ENCODE measurements at regions not wholly inside any gene's neighbourhood (a gene's known extent, or its start where the extent isn't known, plus 50 kb on each side); places are given as distances from the start of the nearest gene placed in this dataset.

- DNase-seq, result no peak
- no peak for ATAC-seq
- Histone ChIP-seq H3K4me3 (no peak overlapping the region), H3K4me1 (ENCODE audit: low read depth) (no peaks in the 10 kb centered on the region), H3K9me3 (peaks cover 3% of the 10 kb centered on the region), H3K36me3 (ENCODE audit: low read depth) (no peaks in the 10 kb centered on the region)
- TF ChIP-seq CTCF (IDR thresholded peaks at IDR 0.05), result no peak
- intact Hi-C loops (cut with DNase I, micrococcal nuclease), result no loop called here
These were observed 202.7 kb downstream of the SPATA31D1 start for GRCh38 chr9:82191082-82191770.

DNA sequence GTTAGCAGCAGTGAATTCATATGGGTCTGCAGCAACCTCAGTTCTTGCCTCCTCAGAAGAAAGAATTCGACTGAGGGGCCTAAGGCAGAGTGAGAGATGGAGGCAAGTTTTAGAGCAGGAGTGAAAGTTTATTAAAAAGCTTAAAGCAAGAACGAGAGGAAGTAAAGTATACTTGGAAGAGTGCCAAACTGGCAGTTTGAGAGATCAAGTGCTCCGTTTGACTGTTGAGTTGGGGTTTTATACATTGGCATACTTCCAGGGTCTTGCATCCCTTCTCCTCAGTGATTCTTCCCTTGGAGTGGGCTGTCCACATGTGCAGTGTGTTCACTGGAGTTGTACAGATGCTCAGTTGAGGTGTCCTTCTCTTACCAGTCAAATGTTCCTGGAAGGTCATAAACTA is 203.6 kb downstream of the SPATA31D1 start:
- ATAC-seq, result no peak
- H3K4me3 ChIP-seq, result no peak overlapping the region
- intact Hi-C loops (cut with DNase I, micrococcal nuclease), result no loop called here
- no peaks in the 10 kb centered on the region for H3K4me1 ChIP-seq (ENCODE audit: low read depth)
- no peak for TF ChIP-seq CTCF (IDR thresholded peaks at IDR 0.05)
- DNase-seq, result no peak
- no peaks in the 10 kb centered on the region for H3K36me3 ChIP-seq (ENCODE audit: low read depth)
- peaks cover 3% of the 10 kb centered on the region for H3K9me3 ChIP-seq

DNA sequence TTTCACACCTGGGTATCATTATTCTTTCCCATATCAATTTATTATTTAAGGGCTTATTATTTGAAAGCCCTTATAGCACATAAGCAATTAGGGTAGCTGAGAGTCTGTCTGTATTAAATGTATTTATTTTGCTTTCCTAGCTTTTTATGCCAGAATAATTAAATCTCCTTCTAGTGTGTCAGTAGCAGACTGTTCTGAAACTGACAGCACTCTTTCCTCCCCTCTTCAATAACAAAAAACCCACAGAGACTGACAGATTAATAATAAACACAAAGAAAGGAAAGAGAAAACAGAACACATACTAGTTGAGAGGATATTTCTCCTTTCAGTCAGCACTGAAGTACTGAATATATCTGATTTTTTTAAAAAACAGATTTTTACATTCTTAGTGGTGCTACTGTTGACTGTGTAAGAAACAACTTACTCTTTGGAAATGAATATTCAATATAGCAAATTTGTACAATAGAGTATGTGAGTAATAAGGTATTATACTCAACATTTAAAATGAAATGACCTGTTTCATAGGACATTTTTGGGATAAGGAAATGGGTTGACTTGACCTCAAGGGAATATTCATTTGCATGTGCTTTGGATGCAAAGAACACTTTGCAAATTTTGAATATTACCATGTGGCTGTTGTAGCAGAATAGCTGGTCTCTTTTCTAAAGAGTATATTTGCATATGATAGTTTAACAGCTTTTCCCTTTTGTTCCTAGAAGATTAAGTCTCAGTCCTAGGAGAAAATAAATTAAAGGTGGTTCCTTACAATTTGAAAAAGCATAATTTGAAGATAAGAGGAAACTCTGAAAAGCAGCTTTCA is 208.3 kb downstream of the SPATA31D1 start:
- intact Hi-C loops (cut with DNase I, micrococcal nuclease), result no loop called here
- ATAC-seq, result no peak

DNA sequence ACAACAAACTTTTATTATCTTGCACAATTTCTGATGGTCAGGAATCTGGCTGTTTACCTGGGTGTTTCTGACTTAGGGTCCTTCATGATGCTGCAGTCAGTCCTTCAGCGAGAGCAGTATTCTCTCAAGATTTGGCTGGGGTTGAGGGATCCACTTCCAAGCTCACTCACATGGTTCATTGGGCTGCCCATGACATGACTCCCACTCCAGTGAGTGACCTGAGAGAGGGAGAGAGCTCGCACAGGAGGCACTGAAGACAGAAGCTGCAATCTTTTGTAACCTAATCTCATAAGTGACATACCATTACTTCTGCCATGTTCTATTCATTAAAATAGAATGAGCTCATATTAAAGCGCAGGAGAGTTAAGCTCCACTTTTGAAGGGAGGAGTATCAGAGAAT is 212.6 kb downstream of the SPATA31D1 start:
- no peaks in the 10 kb centered on the region for H3K4me1 ChIP-seq (ENCODE audit: low read depth)
- no peak for DNase-seq
- TF ChIP-seq CTCF (IDR thresholded peaks at IDR 0.05), result no peak
- H3K36me3 ChIP-seq (ENCODE audit: low read depth), result no peaks in the 10 kb centered on the region
- no peak overlapping the region for H3K4me3 ChIP-seq
- intact Hi-C loops (cut with DNase I, micrococcal nuclease), result no loop called here
- ATAC-seq, result no peak
- no peaks in the 10 kb centered on the region for H3K9me3 ChIP-seq

More for the DNA sequence above, 208.3 kb downstream of the SPATA31D1 start:
- no peaks in the 10 kb centered on the region for H3K36me3 ChIP-seq (ENCODE audit: low read depth)
- DNase-seq, result no peak
- peaks cover 3% of the 10 kb centered on the region for H3K9me3 ChIP-seq
- no peak for TF ChIP-seq CTCF (IDR thresholded peaks at IDR 0.05)
- no peak overlapping the region for H3K4me3 ChIP-seq
- no peaks in the 10 kb centered on the region for H3K4me1 ChIP-seq (ENCODE audit: low read depth)

DNA sequence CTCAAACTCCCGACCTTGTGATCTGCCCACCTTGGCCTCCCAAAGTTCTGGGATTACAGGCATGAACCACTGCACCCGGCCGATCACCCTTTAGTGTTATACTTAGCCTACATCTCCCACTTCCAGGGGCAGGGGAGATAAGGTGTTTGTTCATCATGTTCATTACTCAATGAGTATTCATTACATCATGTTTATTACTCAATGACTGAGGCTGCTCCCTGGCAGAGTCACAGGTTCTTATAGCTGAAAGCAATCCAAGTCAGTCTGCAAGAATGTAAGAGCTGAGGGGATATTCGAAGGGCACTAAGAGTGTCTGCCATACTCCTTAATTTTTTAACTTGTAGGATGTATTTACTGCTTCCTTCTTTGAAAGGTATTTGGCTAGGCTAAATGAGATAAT is 214.2 kb downstream of the SPATA31D1 start:
- no peak for TF ChIP-seq CTCF (IDR thresholded peaks at IDR 0.05)

More for the DNA sequence above, 214.2 kb downstream of the SPATA31D1 start:
- DNase-seq (no peak), ATAC-seq (no peak)
- Histone ChIP-seq H3K9me3 (no peaks in the 10 kb centered on the region), H3K4me1 (ENCODE audit: low read depth) (no peaks in the 10 kb centered on the region), H3K4me3 (no peak overlapping the region), H3K36me3 (ENCODE audit: low read depth) (no peaks in the 10 kb centered on the region)
- intact Hi-C loops (cut with DNase I, micrococcal nuclease), result no loop called here
